SH-SY5Y (cell line): ENCODE measurements at regions not wholly inside any gene's neighbourhood (a gene's known extent, or its start where the extent isn't known, plus 50 kb on each side); places are given as distances from the start of the nearest gene placed in this dataset.

Experiments
- GATA2 ChIP-seq: IDR thresholded peaks from 2 replicates; pipeline ENCODE4 v1.6.1; 2011; ENCODE audit warnings: mild to moderate bottlenecking, low read depth, low read length
- GATA3 ChIP-seq: IDR thresholded peaks from 2 replicates; pipeline ENCODE4 v1.6.1; 2011; ENCODE audit warnings: low read depth, mild to moderate bottlenecking, low read length, moderate library complexity

GRCh38 chr2:42906111-42906556, 113.8 kb upstream of the HAAO start:
- no peak for TF ChIP-seq GATA2
- TF ChIP-seq GATA3 = no peak
